Sigmoid colon (tissue), 6 donors: ENCODE measurements at regions not wholly inside any gene's neighbourhood (a gene's known extent, or its start where the extent isn't known, plus 50 kb on each side); places are given as distances from the start of the nearest gene placed in this dataset.

Source experiments
- DNase-seq: peaks from one replicate; pipeline ENCODE4 v3.0.0-alpha.2; 2019
- H3K27ac ChIP-seq, 4 donors: fragments of 200-600 bp; sonication (generic); one replicate each; pipeline ENCODE4 v1.5.1; 2016 to 2019; ENCODE audit warnings: mild to moderate bottlenecking in 1 of 4
- H3K27me3 ChIP-seq, 3 donors: fragments of 200-600 bp; sonication (generic); one replicate each; pipeline ENCODE4 v1.5.1; 2019; ENCODE audit warnings: mild to moderate bottlenecking in 1 of 3
- H3K36me3 ChIP-seq, 4 donors: fragments of 200-600 bp; sonication (generic); one replicate each; pipeline ENCODE4 v1.5.1; 2016 to 2019
- H3K4me1 ChIP-seq, 4 donors: fragments of 200-600 bp; sonication (generic); one replicate each; pipeline ENCODE4 v1.5.1; 2017 to 2019
- H3K4me3 ChIP-seq, 4 donors: fragments of 200-600 bp; sonication (generic); one replicate each; pipeline ENCODE4 v1.5.1; 2017 to 2019; ENCODE audit warnings: mild to moderate bottlenecking in 2 of 4, moderate library complexity in 1 of 4
- H3K9me3 ChIP-seq, 4 donors: fragments of 200-600 bp in 3 of 4; sonication (generic) in 3 of 4; one replicate each; pipeline versions ENCODE4 v1.5.1 to v1.6.1; 2013 to 2019
- CTCF ChIP-seq, 4 experiments: fragments of 450-650 bp in 3 of 4; fragments of 200-600 bp in 1 of 4; IDR thresholded peaks; one replicate each; pipeline ENCODE4 v1.5.1; 2016 to 2019; ENCODE audit warnings: antibody characterized with exemption in 4 of 4, mild to moderate bottlenecking in 3 of 4, moderate library complexity in 2 of 4
- EP300 ChIP-seq, 4 donors: sonication (generic); formaldehyde crosslinking; IDR thresholded peaks; one replicate each; pipeline ENCODE4 v1.6.1; 2017; ENCODE audit warnings: antibody characterized with exemption in 4 of 4
- POLR2A ChIP-seq, 2 donors: fragments of 450-650 bp; IDR thresholded peaks; one replicate each; pipeline ENCODE4 v1.6.1; 2016; ENCODE audit warnings: antibody characterized with exemption in 2 of 2, mild to moderate bottlenecking in 2 of 2, moderate library complexity in 2 of 2
- POLR2AphosphoS5 ChIP-seq, 4 donors: sonication (generic); formaldehyde crosslinking; IDR thresholded peaks; one replicate each; pipeline ENCODE4 v1.6.1; 2017; ENCODE audit warnings: antibody characterized with exemption in 4 of 4
- WGBS, 2 donors: extraction: QIAGEN DNeasy Blood & Tissue Kit; methylation state at CpG; one replicate each; pipeline ENCODE4 v1.1.7; 2013; 5-methylcytosine and 5-hydroxymethylcytosine counted together
- intact Hi-C: fragments of 100-400 bp; cut with DNase I; formaldehyde crosslinking; loops from one replicate; pipeline ENCODE4 v1.15.1; 2023
- donor health status: healthy with polysubstance abuse.
- donor health status: healthy.

- Histone ChIP-seq H3K9me3 (no peaks in the 10 kb centered on the region), H3K36me3 (no peaks in the 10 kb centered on the region), H3K27ac (no peak overlapping the region), H3K4me1 (no peaks in the 10 kb centered on the region), H3K4me3 (no peak overlapping the region), H3K27me3 (no peaks in the 10 kb centered on the region)
- 5 to 42% methylated on average over 2 of the region's 2 CpGs for WGBS, 2 donors
- intact Hi-C loops, result no loop called here
- DNase-seq, result no peak
- no peak for TF ChIP-seq POLR2A (IDR thresholded peaks at IDR 0.05)
- TF ChIP-seq POLR2AphosphoS5 (IDR thresholded peaks at IDR 0.05), result no peak
- TF ChIP-seq CTCF (IDR thresholded peaks at IDR 0.05), result no peak
- no peak for TF ChIP-seq EP300 (IDR thresholded peaks at IDR 0.05)
Observed at GRCh38 chr20:6395695-6396094, 272.9 kb upstream of the FERMT1 start.

- 70 to 81% methylated on average over 4 of the region's 4 CpGs for WGBS, 2 donors
- no peaks in the 10 kb centered on the region for H3K9me3 ChIP-seq
- intact Hi-C loops, result no loop called here
- no peaks in the 10 kb centered on the region for H3K27me3 ChIP-seq
- H3K36me3 ChIP-seq, result no peaks in the 10 kb centered on the region
- H3K27ac ChIP-seq, result no peak overlapping the region
- no peak for TF ChIP-seq POLR2A (IDR thresholded peaks at IDR 0.05)
- TF ChIP-seq CTCF (IDR thresholded peaks at IDR 0.05), result no peak
- TF ChIP-seq POLR2AphosphoS5 (IDR thresholded peaks at IDR 0.05), result no peak
- TF ChIP-seq EP300 (IDR thresholded peaks at IDR 0.05), result no peak
- no peak overlapping the region for H3K4me3 ChIP-seq
- H3K4me1 ChIP-seq, result no peaks in the 10 kb centered on the region
- no peak for DNase-seq
Observed at GRCh38 chr20:6388671-6389197, 265.9 kb upstream of the FERMT1 start.

GRCh38 chr20:6384956-6385486, 262.2 kb upstream of the FERMT1 start:
- H3K36me3 ChIP-seq, result no peaks in the 10 kb centered on the region
- H3K27me3 ChIP-seq, result no peaks in the 10 kb centered on the region
- WGBS, 2 donors, result 74 to 84% methylated on average over 2 of the region's 2 CpGs
- intact Hi-C loops, result no loop called here
- TF ChIP-seq CTCF (IDR thresholded peaks at IDR 0.05), result no peak
- TF ChIP-seq POLR2AphosphoS5 (IDR thresholded peaks at IDR 0.05), result no peak
- TF ChIP-seq EP300 (IDR thresholded peaks at IDR 0.05), result no peak
- TF ChIP-seq POLR2A (IDR thresholded peaks at IDR 0.05), result no peak
- no peak for DNase-seq
- H3K4me3 ChIP-seq, result no peak overlapping the region
- no peaks in the 10 kb centered on the region for H3K4me1 ChIP-seq
- no peaks in the 10 kb centered on the region for H3K9me3 ChIP-seq
- no peak overlapping the region for H3K27ac ChIP-seq

GRCh38 chr20:6384380-6384779, 261.6 kb upstream of the FERMT1 start:
- 74 to 77% methylated on average over 4 of the region's 4 CpGs for WGBS, 2 donors
- no peak for DNase-seq
- intact Hi-C loops, result no loop called here
- H3K27me3 ChIP-seq, result no peaks in the 10 kb centered on the region
- no peak overlapping the region for H3K27ac ChIP-seq
- H3K4me1 ChIP-seq, result no peaks in the 10 kb centered on the region
- no peak overlapping the region for H3K4me3 ChIP-seq
- TF ChIP-seq POLR2AphosphoS5 (IDR thresholded peaks at IDR 0.05) (no peak), POLR2A (IDR thresholded peaks at IDR 0.05) (no peak), CTCF (IDR thresholded peaks at IDR 0.05) (no peak), EP300 (IDR thresholded peaks at IDR 0.05) (no peak)
- H3K36me3 ChIP-seq, result no peaks in the 10 kb centered on the region
- H3K9me3 ChIP-seq, result no peaks in the 10 kb centered on the region

GRCh38 chr20:6381887-6382286, 259.1 kb upstream of the FERMT1 start:
- 57 to 58% methylated on average over 4 of the region's 4 CpGs for WGBS, 2 donors

More at GRCh38 chr20:6381887-6382286, 259.1 kb upstream of the FERMT1 start:
- Histone ChIP-seq H3K27me3 (no peaks in the 10 kb centered on the region), H3K4me3 (no peak overlapping the region), H3K36me3 (no peaks in the 10 kb centered on the region), H3K27ac (no peak overlapping the region), H3K9me3 (no peaks in the 10 kb centered on the region), H3K4me1 (no peaks in the 10 kb centered on the region)
- TF ChIP-seq POLR2AphosphoS5 (IDR thresholded peaks at IDR 0.05) (no peak), POLR2A (IDR thresholded peaks at IDR 0.05) (no peak), CTCF (IDR thresholded peaks at IDR 0.05) (no peak), EP300 (IDR thresholded peaks at IDR 0.05) (no peak)
- intact Hi-C loops, result no loop called here
- DNase-seq, result no peak
